Glutamatergic neuron (in vitro differentiated cells): ENCODE measurements at regions not wholly inside any gene's neighbourhood (a gene's known extent, or its start where the extent isn't known, plus 50 kb on each side); places are given as distances from the start of the nearest gene placed in this dataset.

Experiments
- DNase-seq: peaks from one replicate; pipeline ENCODE4 v3.0.0; 2022
- H3K27ac Mint-ChIP-seq: one replicate; pipeline ENCODE4 v1.8.0; 2020; ENCODE audit warnings: mild to moderate bottlenecking, mixed read lengths, inconsistent platforms; ENCODE audit not compliant: unreplicated experiment
- H3K27me3 Mint-ChIP-seq: one replicate; pipeline ENCODE4 v1.8.0; 2020; ENCODE audit warnings: mild to moderate bottlenecking, moderate library complexity, mixed read lengths, inconsistent platforms; ENCODE audit not compliant: unreplicated experiment
- H3K36me3 Mint-ChIP-seq: one replicate; pipeline ENCODE4 v1.8.0; 2020; ENCODE audit warnings: mild to moderate bottlenecking, mixed read lengths, inconsistent platforms; ENCODE audit not compliant: unreplicated experiment
- H3K4me1 Mint-ChIP-seq: one replicate; pipeline ENCODE4 v1.8.0; 2020; ENCODE audit warnings: mild to moderate bottlenecking, low read depth, mixed read lengths, inconsistent platforms; ENCODE audit not compliant: unreplicated experiment
- H3K4me3 Mint-ChIP-seq: one replicate; pipeline ENCODE4 v1.8.0; 2020; ENCODE audit warnings: mild to moderate bottlenecking, mixed read lengths, inconsistent platforms; ENCODE audit not compliant: unreplicated experiment
- H3K9me3 Mint-ChIP-seq: one replicate; pipeline ENCODE4 v1.8.0; 2020; ENCODE audit warnings: mild to moderate bottlenecking, moderate library complexity, mixed read lengths, inconsistent platforms; ENCODE audit not compliant: unreplicated experiment
- CTCF ChIP-seq: fragments of 200-600 bp; sonication (generic); IDR thresholded peaks from one replicate; pipeline ENCODE4 v1.5.0; 2021; ENCODE audit not compliant: partially characterized antibody, unreplicated experiment

DNA sequence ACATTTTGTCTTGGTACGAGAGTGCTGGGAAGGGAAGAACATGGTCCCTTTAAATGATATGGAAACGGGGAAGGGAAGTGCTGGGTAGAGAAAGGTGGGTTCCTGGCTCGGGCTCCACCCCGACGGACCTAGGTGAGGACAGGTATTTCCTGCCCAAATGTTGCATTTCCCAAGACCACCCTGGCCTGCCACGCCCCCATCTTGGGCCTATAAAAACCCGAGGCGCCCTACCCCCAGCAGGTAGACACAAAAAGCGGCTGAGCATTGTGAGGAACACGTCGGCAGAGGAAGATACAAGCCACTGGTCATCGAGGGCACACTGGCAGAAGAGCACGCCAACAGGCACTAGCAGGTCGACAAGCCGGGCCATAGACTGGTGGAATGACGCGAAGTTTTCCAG, 99.4 kb downstream of the AASDHPPT start:
- DNase-seq, result no peak
- Mint-ChIP-seq H3K27ac (no peak overlapping the region), H3K9me3 (no peaks in the 10 kb centered on the region), H3K4me1 (no peaks in the 10 kb centered on the region), H3K36me3 (no peaks in the 10 kb centered on the region), H3K4me3 (no peak overlapping the region), H3K27me3 (peaks cover 2% of the 10 kb centered on the region)
- no peak for TF ChIP-seq CTCF

GRCh38 chr11:106177311-106177710, 99.8 kb downstream of the AASDHPPT start:
- Mint-ChIP-seq H3K36me3 (no peaks in the 10 kb centered on the region), H3K9me3 (no peaks in the 10 kb centered on the region), H3K4me1 (no peaks in the 10 kb centered on the region), H3K4me3 (no peak overlapping the region), H3K27ac (no peak overlapping the region), H3K27me3 (peaks cover 2% of the 10 kb centered on the region)
- DNase-seq, result no peak
- no peak for TF ChIP-seq CTCF

DNA sequence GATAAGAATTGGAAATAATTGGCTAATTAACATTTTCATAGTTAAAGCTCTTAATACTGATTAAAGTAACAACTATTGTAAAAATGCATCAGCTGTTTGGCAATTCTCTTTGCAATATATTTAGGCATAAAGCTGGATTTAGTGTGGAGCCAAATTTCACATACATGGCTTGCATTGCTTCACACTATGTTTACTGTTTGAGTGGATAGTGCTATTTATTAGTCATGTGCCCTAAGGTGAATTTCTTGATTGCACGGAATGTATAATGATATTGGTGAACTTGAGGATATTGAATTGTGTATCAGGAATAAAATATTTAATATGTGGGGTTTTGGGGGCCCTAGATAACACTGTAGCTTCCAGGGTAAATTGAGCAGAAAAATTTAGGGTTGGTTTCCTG, 100.9 kb downstream of the AASDHPPT start:
- TF ChIP-seq CTCF, result no peak
- H3K4me3 Mint-ChIP-seq, result no peak overlapping the region
- H3K27me3 Mint-ChIP-seq, result peaks cover 2% of the 10 kb centered on the region
- DNase-seq, result no peak
- no peaks in the 10 kb centered on the region for H3K4me1 Mint-ChIP-seq
- no peak overlapping the region for H3K27ac Mint-ChIP-seq
- no peaks in the 10 kb centered on the region for H3K36me3 Mint-ChIP-seq
- H3K9me3 Mint-ChIP-seq, result no peaks in the 10 kb centered on the region

DNA sequence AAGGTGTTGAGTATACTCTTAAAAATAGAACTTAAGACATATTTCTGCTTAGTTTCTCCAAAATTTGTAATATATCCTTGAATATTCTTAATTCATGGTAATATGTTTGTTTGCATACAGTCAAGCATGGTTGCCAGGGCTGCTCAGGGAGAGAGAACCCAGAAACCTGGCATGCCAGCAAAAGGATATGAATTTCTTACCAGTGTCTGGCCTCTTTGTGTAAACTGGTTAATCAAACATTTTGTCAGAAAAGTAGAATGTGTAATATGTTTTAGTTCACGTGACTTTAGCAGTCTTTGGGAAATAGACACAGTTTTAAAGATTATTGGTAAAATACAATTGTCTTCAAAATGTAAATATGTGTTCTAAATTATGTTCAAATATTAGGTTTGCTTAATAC, 101.6 kb downstream of the AASDHPPT start:
- Mint-ChIP-seq H3K27ac (no peak overlapping the region), H3K9me3 (no peaks in the 10 kb centered on the region), H3K27me3 (peaks cover 2% of the 10 kb centered on the region), H3K4me3 (no peak overlapping the region), H3K4me1 (no peaks in the 10 kb centered on the region), H3K36me3 (no peaks in the 10 kb centered on the region)
- DNase-seq, result no peak
- no peak for TF ChIP-seq CTCF

DNA sequence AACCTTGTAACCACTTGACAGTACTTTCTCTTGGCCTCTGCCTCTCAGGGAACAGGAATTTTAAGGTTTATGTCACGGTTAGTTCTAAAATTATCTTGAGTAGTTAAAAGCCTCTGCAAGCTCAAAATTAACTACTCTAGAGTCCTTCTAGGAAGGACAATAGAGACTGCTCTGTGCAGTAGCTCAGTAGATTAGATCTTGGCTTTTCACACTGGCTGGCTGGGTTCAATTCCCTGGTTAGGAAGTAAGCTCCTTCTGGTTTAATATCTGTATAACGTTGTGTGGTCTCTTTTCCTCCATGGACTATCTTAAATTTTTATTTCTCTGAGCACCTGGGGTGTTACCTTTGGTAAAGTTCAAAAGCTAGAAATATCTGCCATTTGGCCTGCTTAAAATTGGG, 109.2 kb downstream of the AASDHPPT start:
- H3K27ac Mint-ChIP-seq, result no peak overlapping the region
- H3K9me3 Mint-ChIP-seq, result no peaks in the 10 kb centered on the region
- DNase-seq, result no peak
- no peaks in the 10 kb centered on the region for H3K27me3 Mint-ChIP-seq
- H3K36me3 Mint-ChIP-seq, result no peaks in the 10 kb centered on the region
- TF ChIP-seq CTCF, result no peak
- no peak overlapping the region for H3K4me3 Mint-ChIP-seq
- H3K4me1 Mint-ChIP-seq, result no peaks in the 10 kb centered on the region
